ENCODE measurements at regions not wholly inside any gene's neighbourhood (a gene's known extent, or its start where the extent isn't known, plus 50 kb on each side); places are given as distances from the start of the nearest gene placed in this dataset.

- TF ChIP-seq, protein P1, sequence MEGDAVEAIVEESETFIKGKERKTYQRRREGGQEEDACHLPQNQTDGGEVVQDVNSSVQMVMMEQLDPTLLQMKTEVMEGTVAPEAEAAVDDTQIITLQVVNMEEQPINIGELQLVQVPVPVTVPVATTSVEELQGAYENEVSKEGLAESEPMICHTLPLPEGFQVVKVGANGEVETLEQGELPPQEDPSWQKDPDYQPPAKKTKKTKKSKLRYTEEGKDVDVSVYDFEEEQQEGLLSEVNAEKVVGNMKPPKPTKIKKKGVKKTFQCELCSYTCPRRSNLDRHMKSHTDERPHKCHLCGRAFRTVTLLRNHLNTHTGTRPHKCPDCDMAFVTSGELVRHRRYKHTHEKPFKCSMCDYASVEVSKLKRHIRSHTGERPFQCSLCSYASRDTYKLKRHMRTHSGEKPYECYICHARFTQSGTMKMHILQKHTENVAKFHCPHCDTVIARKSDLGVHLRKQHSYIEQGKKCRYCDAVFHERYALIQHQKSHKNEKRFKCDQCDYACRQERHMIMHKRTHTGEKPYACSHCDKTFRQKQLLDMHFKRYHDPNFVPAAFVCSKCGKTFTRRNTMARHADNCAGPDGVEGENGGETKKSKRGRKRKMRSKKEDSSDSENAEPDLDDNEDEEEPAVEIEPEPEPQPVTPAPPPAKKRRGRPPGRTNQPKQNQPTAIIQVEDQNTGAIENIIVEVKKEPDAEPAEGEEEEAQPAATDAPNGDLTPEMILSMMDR (conservative IDR thresholded peaks at IDR 0.05) = no peak
- no peak for TF ChIP-seq EZH2 (IDR thresholded peaks at IDR 0.05; ENCODE audit: low read depth)
These were observed 107.0 kb downstream of the OLIG3 start for GRCh38 chr6:137387096-137387764.
